Adrenal gland (tissue), 5 donors: ENCODE measurements at regions not wholly inside any gene's neighbourhood (a gene's known extent, or its start where the extent isn't known, plus 50 kb on each side); places are given as distances from the start of the nearest gene placed in this dataset.

Source experiments
- POLR2A ChIP-seq, 2 donors: fragments of 450-650 bp; IDR thresholded peaks; one replicate each; pipeline ENCODE4 v1.6.1; 2017; ENCODE audit warnings: antibody characterized with exemption in 2 of 2, mild to moderate bottlenecking in 2 of 2, moderate library complexity in 1 of 2
- TF ChIP-seq, protein P1 (sequence below), 6 experiments: fragments of 450-650 bp in 4 of 6; fragments of 200-600 bp in 2 of 6; sonication (generic) in 1 of 6; IDR thresholded peaks; 1 replicate in 5 of 6; 2 replicates in 1 of 6; pipeline versions ENCODE4 v1.5.1 to v1.8.0; 2016 to 2021; ENCODE audit warnings: antibody characterized with exemption in 6 of 6, mild to moderate bottlenecking in 2 of 6, moderate library complexity in 1 of 6
- donor health status: DM: no; HTN: no; CAD: no.

DNA sequence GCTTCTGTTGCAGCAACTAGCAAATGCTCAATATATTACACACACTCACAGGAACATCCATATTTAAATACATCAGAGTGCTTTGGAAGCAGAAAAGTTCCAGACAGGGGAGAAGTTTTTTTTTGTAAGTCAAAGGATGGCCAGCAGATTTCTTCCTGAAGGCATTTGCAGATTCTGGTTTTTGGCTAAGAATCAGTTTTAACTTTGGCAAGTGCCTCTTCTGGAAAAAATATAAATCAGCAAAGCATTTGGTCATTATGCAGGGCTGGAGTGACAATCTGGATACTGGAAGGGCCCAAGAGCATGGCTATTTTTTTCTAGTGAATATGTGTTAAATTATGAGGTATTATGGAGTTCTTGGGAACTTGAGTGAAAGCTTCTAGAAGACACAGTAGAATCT lies 495.3 kb upstream of the ARPP21 start:
- no peak for TF ChIP-seq POLR2A (IDR thresholded peaks at IDR 0.05)
- TF ChIP-seq, protein P1, sequence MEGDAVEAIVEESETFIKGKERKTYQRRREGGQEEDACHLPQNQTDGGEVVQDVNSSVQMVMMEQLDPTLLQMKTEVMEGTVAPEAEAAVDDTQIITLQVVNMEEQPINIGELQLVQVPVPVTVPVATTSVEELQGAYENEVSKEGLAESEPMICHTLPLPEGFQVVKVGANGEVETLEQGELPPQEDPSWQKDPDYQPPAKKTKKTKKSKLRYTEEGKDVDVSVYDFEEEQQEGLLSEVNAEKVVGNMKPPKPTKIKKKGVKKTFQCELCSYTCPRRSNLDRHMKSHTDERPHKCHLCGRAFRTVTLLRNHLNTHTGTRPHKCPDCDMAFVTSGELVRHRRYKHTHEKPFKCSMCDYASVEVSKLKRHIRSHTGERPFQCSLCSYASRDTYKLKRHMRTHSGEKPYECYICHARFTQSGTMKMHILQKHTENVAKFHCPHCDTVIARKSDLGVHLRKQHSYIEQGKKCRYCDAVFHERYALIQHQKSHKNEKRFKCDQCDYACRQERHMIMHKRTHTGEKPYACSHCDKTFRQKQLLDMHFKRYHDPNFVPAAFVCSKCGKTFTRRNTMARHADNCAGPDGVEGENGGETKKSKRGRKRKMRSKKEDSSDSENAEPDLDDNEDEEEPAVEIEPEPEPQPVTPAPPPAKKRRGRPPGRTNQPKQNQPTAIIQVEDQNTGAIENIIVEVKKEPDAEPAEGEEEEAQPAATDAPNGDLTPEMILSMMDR (IDR thresholded peaks at IDR 0.05): no peak
